ENCODE measurements at regions not wholly inside any gene's neighbourhood (a gene's known extent, or its start where the extent isn't known, plus 50 kb on each side); places are given as distances from the start of the nearest gene placed in this dataset.

- TF ChIP-seq CTCF (IDR thresholded peaks at IDR 0.05; ENCODE audit: control extremely low read depth in 1 of 3, insufficient read depth in 1 of 3, low read depth in 1 of 3, low read length in 3 of 3) (no peak), EP300 (IDR thresholded peaks at IDR 0.05; ENCODE audit: borderline replicate concordance in 1 of 2, low read depth in 2 of 2, low read length in 2 of 2) (no peak), CBX5 (IDR thresholded peaks at IDR 0.05; ENCODE audit: low read depth, low read length) (no peak), ATF3 (IDR thresholded peaks at IDR 0.05; ENCODE audit: insufficient read depth, low read depth, low read length) (no peak), NANOG (IDR thresholded peaks at IDR 0.05; ENCODE audit: insufficient read depth, low read depth, low read length, poor library complexity, severe bottlenecking) (no peak), ATF2 (IDR thresholded peaks at IDR 0.05; ENCODE audit: low read length) (no peak), CHD1 (IDR thresholded peaks at IDR 0.05; ENCODE audit: low read depth, low read length) (no peak), EZH2 (IDR thresholded peaks at IDR 0.05; ENCODE audit: low read depth, low read length, severe bottlenecking) (no peak), CHD2 (IDR thresholded peaks at IDR 0.05; ENCODE audit: low read length) (no peak), POLR2A (IDR thresholded peaks at IDR 0.05; ENCODE audit: control extremely low read depth in 1 of 2, low read depth in 2 of 2, low read length in 2 of 2) (no peak)
Observed at GRCh38 chr11:69974528-69974927, 103.6 kb upstream of the ANO1 start.
